Heart left ventricle (tissue), 16 donors: ENCODE measurements at regions not wholly inside any gene's neighbourhood (a gene's known extent, or its start where the extent isn't known, plus 50 kb on each side); places are given as distances from the start of the nearest gene placed in this dataset.
A peak's percentile ranks its signal among the peaks of the same experiment; 100 is the strongest.

ENCODE experiments used
- ATAC-seq, 4 donors: fragments of 200-7000 bp; cut with Tn5 transposase; one replicate each; pipeline ENCODE4 v1.9.1; 2020 to 2022; ENCODE audit warnings: moderate library complexity in 4 of 4, mild to moderate bottlenecking in 3 of 4, moderate number of reproducible peaks in 1 of 4
- DNase-seq, 5 donors: peaks; one replicate each; pipeline ENCODE4 v3.0.0-alpha.2; 2020
- H3K27ac ChIP-seq, 12 donors: fragments of 200-600 bp; sonication (generic) in 4 of 12; one replicate each; pipeline versions ENCODE4 v1.5.0 to v1.8.0; 2016 to 2022; ENCODE audit warnings: mild to moderate bottlenecking in 2 of 12
- H3K27me3 ChIP-seq, 9 donors: fragments of 200-600 bp; sonication (generic) in 2 of 9; one replicate each; pipeline versions ENCODE4 v1.5.1 to v1.8.0; 2016 to 2022; ENCODE audit warnings: mild to moderate bottlenecking in 3 of 9
- H3K36me3 ChIP-seq, 9 donors: fragments of 200-600 bp; sonication (generic) in 2 of 9; one replicate each; pipeline versions ENCODE4 v1.5.0 to v1.8.0; 2018 to 2022; ENCODE audit warnings: mild to moderate bottlenecking in 2 of 9
- H3K4me1 ChIP-seq, 12 donors: fragments of 200-600 bp; sonication (generic) in 4 of 12; one replicate each; pipeline versions ENCODE4 v1.5.0 to v1.8.0; 2016 to 2022; ENCODE audit warnings: mild to moderate bottlenecking in 3 of 12
- H3K4me3 ChIP-seq, 12 donors: fragments of 200-600 bp; sonication (generic) in 4 of 12; one replicate each; pipeline versions ENCODE4 v1.5.0 to v1.8.0; 2017 to 2022; ENCODE audit warnings: mild to moderate bottlenecking in 9 of 12, moderate library complexity in 4 of 12
- H3K9me3 ChIP-seq, 12 donors: fragments of 200-600 bp; sonication (generic) in 4 of 12; one replicate each; pipeline versions ENCODE4 v1.5.0 to v1.8.0; 2016 to 2022; ENCODE audit warnings: mild to moderate bottlenecking in 1 of 12
- CTCF ChIP-seq, 12 donors: fragments of 200-600 bp; sonication (generic) in 4 of 12; IDR thresholded peaks; one replicate each; pipeline versions ENCODE4 v1.5.0 to v1.8.0; 2018 to 2022; ENCODE audit warnings: antibody characterized with exemption in 12 of 12, mild to moderate bottlenecking in 5 of 12
- POLR2A ChIP-seq, 2 donors: fragments of 450-650 bp; IDR thresholded peaks; one replicate each; pipeline ENCODE4 v1.6.1; 2017; ENCODE audit warnings: antibody characterized with exemption in 2 of 2, mild to moderate bottlenecking in 2 of 2, moderate library complexity in 2 of 2
- WGBS, 4 donors: extraction: QIAGEN DNeasy Blood & Tissue Kit in 2 of 4; methylation state at CpG; one replicate each; pipeline versions ENCODE4 v1.1.5 to v1.1.7; 2013 to 2018; 5-methylcytosine and 5-hydroxymethylcytosine counted together
- intact Hi-C, 10 donors: fragments of 100-400 bp; cut with DNase I; formaldehyde crosslinking; loops; one replicate each; pipeline versions ENCODE4 v1.11.1 to v1.14.2; 2022
- donor health status: ischemic (EF 13 %, LVEDD 7.1; RV severe dilation, severe dysfunction).
- donor health status: healthy with polysubstance abuse.
- donor health status: DM: no; HTN: yes; CAD: no.
- donor health status: DM: no; HTN: no; CAD: no.
- donor health status: ischemic (EF 25% LVEDD 6.9; RV normal size, moderate dysfunction).
- donor health status: ischemic (EF 25% LVEDD 5.7; RV mildly dilated, moderate dysfunction).
- donor health status: healthy.
- donor health status: DM: yes; HTN: yes; CAD: no.
- donor health status: ischemic (EF 35%, LVEDD 5.7; RV mildly dilated, moderate dysfunction).
- donor health status: nonischemic (EF 11% LVEDD 7.7; RV severe dilation, severe dysfunction).
- donor health status: DM: yes; HTN: yes; CAD: no.
- donor health status: PGD.
- donor health status: ischemic (EF 29% LVEDD 5.4; RV normal size, mild dysfunction).
- donor health status: nonischemic (EF 23%, LVEDD 6.1; RV moderate dilation, normal function).

GRCh38 chr15:69606144-69606543 lies 153.5 kb downstream of the RPLP1 start:
- WGBS, 4 donors: 73 to 76% (median 75%) methylated on average over 5 of the region's 5 CpGs
- H3K27me3 ChIP-seq: no peaks in the 10 kb centered on the region
- TF ChIP-seq POLR2A (IDR thresholded peaks at IDR 0.05) (no peak), CTCF (IDR thresholded peaks at IDR 0.05) (no peak)
- no peak for DNase-seq
- ATAC-seq: no peak
- no peak overlapping the region for H3K27ac ChIP-seq
- no peak overlapping the region for H3K4me3 ChIP-seq
- H3K4me1 ChIP-seq: peaks cover 0 to 25% (median 0%) of the 10 kb centered on the region in 12 donors
- no peaks in the 10 kb centered on the region for H3K36me3 ChIP-seq
- intact Hi-C loops: no loop called here
- no peaks in the 10 kb centered on the region for H3K9me3 ChIP-seq

GRCh38 chr15:69606921-69607500 lies 154.4 kb downstream of the RPLP1 start:
- H3K4me1 ChIP-seq: peaks cover 0 to 25% (median 0%) of the 10 kb centered on the region in 12 donors
- peak in 1 of 5 donors; percentile 12 for DNase-seq
- H3K4me3 ChIP-seq: no peak overlapping the region
- 63 to 82% (median 73%) methylated on average over 11 of the region's 11 CpGs for WGBS, 4 donors
- TF ChIP-seq CTCF (IDR thresholded peaks at IDR 0.05) (no peak), POLR2A (IDR thresholded peaks at IDR 0.05) (no peak)
- H3K9me3 ChIP-seq: no peaks in the 10 kb centered on the region
- H3K27ac ChIP-seq: no peak overlapping the region
- H3K27me3 ChIP-seq: no peaks in the 10 kb centered on the region
- peak; percentile 18 to 64 (median 63) for ATAC-seq
- no peaks in the 10 kb centered on the region for H3K36me3 ChIP-seq
- intact Hi-C loops: no loop called here

- Histone ChIP-seq H3K9me3 (no peaks in the 10 kb centered on the region), H3K4me1 (peaks cover 0 to 25% (median 0%) of the 10 kb centered on the region in 12 donors), H3K36me3 (no peaks in the 10 kb centered on the region), H3K27me3 (no peaks in the 10 kb centered on the region), H3K4me3 (no peak overlapping the region), H3K27ac (no peak overlapping the region)
- no peak for ATAC-seq
- DNase-seq: no peak
- TF ChIP-seq POLR2A (IDR thresholded peaks at IDR 0.05): no peak
- no peak for TF ChIP-seq CTCF (IDR thresholded peaks at IDR 0.05)
- WGBS, 4 donors: 68 to 86% (median 82%) methylated on average over 4 of the region's 4 CpGs
- intact Hi-C loops: no loop called here
Measured at GRCh38 chr15:69608661-69609060, 156.0 kb downstream of the RPLP1 start.

GRCh38 chr15:69609176-69609575 lies 156.6 kb downstream of the RPLP1 start:
- Histone ChIP-seq H3K27me3 (no peaks in the 10 kb centered on the region), H3K4me3 (no peak overlapping the region), H3K36me3 (no peaks in the 10 kb centered on the region), H3K4me1 (peaks cover 0 to 25% (median 0%) of the 10 kb centered on the region in 12 donors), H3K9me3 (no peaks in the 10 kb centered on the region), H3K27ac (no peak overlapping the region)
- WGBS, 4 donors: 59 to 73% (median 63%) methylated on average over 5 of the region's 5 CpGs
- intact Hi-C loops: no loop called here
- DNase-seq: peak in 1 of 5 donors; percentile 2
- TF ChIP-seq POLR2A (IDR thresholded peaks at IDR 0.05) (no peak), CTCF (IDR thresholded peaks at IDR 0.05) (no peak)
- no peak for ATAC-seq
